Hypothalamus (tissue), 51 donors: ENCODE measurements at regions not wholly inside any gene's neighbourhood (a gene's known extent, or its start where the extent isn't known, plus 50 kb on each side); places are given as distances from the start of the nearest gene placed in this dataset.
"Not testable (repeated sequence)": the region's sequence is repeated elsewhere in the genome, so short reads cannot be mapped to it uniquely, and the experiment has no call there.

Experiments used
- DNase-seq, 51 donors: peaks; one replicate each; lab custom pipeline; 2025; lab: John Stamatoyannopoulos, UW

DNA sequence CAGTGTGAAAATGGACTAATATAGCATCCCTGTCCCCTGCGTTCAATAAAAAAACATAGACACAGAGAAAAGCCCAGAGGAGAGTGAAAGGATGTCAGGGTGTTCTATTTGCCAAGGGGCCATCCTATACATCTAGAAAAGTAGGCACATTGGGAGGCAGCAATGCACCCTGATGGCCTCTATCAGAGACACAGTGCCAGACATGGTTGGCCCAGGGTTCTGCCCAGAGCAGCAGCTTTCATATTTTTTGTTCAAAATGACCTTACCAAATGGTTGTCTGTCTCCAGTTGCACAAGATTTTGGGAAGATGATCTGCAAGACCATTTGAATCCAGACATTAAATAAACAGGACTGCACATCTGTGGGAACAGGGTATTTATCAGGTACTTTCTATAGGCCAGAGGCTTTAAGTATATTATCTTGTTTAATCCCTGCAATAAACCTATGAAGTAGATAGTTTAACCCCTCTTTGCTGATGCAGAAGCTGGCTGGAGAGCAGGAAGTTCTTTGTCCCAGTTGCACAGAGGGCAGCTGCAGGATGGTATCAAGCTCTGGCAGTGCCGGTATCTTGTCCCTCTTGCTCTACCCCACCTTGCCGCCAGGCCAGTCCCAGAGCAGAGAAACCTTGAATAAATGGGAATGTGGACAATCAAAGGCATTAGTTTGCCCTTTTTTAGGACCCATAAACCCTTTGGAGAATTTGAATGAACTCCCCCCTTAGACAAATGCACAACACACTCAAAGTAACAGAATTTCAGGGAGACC, 171.8 kb upstream of the PWP1 start:
- DNase-seq, result no peak

DNA sequence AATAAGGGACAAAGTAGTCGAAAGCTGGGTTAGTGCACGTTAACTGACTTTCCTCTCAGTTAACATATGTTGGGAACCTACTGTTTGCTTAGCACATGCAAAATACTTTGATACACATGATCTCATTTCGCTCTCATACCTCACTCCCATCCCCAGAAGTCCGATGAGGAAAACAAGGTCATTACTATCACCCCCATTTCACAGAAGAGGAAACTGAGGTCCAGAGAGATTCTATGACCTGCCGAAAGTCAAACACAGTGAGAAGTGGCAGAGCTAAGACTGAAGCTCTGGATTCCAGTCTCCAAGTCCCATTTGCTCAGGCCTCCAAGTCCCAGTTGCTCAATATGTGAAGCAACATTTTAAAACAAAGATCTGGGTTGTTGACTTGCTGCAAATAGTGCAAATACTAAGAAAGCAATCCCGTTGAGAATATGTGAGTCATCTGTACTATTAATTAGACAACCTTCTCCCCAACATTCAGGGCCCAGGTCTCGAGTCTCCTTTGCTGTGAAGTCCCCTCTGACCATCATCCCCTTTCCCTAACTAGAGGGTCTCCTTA, 170.6 kb upstream of the PWP1 start:
- DNase-seq, result no peak

DNA sequence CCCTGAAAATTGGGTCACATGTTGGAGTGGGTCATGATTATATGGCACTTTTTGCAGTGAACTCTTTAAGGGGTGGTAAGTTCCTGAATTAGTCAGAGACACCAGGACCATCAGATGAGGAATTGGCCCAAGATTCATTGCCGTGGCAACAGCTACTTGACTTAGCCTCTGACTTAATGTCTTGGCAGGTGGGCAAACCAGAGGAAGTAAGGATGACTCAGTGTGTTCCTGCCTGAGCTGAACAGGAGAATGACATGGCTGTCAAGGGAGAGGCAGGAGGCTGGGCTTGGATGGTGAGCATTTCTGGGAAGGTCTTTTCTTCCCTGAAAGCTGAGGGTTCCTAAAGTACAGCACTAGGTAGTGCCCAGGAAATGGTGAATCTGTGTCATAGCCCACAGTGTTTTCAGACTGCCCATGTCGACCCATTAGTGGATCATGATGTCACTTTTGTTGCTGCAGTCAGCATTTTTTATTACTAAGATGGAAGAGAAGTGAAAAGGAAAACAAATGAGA, 170.1 kb upstream of the PWP1 start:
- peak in 12 of 51 donors; percentile 2 to 76 (median 14) for DNase-seq

DNA sequence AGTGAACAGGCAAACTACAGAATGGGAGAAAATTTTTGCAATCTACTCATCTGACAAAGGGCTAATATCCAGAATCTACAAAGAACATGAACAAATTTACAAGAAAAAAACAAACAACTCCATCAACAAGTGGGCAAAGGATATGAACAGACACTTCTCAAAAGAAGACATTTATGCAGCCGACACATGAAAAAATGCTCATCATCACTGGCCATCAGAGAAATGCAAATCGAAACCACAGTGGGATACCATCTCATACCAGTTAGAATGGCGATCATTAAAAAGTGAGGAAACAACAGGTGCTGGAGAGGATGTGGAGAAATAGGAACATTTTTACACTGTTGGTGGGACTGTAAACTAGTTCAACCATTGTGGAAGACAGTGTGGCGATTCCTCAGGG, 167.8 kb upstream of the PWP1 start:
- DNase-seq, result not testable (repeated sequence)

DNA sequence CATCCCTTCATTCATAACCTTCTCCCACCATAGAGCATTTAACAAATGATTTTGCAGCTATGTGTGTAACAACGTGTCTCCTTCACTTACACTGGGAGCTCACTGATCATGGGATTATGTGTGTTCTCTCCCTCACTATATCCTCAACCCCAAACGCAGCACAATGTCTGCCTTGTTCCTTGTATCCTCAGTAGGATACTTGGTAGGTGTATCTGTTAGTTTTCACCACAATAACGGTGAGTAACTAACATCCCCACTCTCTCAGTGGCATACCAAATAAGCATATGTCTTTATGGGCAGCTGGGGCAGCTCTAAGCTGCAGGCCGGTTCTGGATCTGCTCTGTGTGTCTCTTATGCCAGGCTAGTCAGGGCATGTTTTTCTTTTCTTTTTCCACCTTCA, 166.7 kb upstream of the PWP1 start:
- DNase-seq, result no peak

DNA sequence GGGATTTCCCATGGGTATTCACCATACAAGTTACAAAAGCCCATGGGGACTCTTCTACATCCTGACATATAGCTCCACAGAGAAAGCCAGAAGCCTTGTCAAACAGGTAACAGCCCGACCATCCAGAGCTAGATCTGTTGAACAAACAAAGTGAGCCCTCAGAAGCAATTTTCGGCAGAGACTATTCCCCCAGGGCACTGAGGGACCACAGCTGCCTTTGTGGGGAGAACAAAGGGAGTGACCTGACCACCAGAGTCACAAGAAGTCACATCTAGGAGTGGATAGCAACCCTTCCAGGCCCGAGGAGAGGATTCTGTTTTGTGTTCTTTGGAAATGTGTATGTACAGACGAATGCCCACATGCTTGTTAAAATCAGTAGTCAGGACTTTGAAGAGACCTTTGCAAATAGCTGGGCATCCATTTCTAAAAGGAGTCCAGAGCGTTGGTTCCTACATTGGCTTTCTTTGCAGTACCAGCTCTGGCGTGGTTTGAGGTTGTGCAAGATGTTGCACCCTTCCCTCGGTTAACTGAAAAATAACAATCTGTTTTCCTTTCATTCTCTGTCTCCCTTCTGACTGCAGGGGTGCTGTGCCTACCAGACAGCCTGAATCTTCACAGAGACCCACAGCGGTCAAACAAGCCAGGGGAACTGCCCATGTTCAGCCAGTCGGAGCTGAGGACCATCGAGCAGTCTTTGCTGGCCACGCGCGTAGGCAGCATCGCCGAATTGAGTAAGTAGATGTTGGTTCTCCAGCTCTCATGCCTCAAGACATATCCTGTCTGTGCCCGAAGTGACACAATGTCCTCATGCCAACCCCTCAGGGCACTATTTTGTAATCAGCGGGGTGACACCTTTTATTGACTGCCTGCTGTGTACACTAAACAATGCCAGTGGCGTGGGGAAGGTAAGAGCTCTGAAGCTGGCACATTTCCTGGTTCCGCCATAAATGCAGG, 165.4 kb upstream of the PWP1 start:
- DNase-seq, result no peak

DNA sequence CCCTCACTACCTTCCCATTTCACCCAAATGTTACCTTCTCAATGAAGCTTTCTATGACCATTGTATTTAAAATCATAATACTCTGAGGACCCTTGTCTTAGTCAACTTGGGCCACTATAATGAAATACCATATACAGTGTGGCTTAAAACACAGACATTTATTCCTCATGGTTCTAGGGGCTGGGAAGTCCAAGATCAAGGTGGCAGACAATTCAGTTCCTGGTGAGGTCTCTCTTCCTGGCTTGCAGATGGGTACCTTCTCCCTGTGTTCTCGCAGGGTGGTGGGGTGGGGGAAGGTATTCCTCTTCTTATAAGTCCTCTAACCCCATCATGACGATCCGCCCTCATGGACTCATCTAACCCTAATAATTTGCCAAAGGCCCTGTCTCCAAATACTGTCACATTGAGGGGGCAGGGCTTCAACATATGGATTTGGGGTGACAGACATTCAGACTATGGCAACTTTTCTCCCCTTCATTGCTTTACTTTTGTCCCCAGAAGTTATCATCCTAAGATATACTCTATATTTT, 163.7 kb upstream of the PWP1 start:
- DNase-seq, result no peak

DNA sequence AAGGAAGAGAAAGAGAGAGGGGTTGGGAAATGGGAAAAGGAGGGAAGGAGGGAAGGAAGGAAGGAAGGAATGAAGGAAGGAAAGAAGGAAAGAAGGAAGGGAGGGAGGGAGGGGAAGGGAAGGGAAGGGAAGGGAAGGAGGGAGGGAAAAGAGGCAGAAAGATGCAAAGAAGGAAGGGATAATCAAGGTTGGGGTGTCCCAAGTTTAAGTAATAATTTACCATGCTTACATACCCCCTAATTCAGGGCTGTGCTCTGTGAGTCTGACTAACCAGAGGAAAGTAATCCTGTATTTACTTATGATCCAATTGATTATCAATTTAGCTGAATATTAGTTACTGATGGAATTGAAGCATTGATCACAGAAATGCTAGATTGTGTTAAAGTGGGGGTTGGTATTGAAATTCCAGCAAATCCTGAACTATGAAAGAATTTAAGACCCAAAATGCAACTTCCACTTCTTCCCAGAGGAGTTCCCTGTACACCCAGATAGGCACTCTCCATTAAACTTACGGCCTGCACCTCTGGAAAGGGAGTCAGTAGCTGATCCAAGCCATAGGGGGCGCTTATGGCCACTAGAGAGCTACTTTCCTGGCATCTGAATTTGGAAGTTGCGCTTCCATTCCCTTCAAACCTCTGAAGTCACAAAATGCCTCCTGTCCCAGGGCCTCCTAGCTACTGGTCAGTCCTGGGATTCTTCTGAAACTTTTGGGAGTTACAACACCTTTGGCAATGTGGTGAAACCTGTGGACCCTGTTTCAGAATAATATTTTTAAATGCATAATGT, 162.7 kb upstream of the PWP1 start:
- DNase-seq, result no peak

DNA sequence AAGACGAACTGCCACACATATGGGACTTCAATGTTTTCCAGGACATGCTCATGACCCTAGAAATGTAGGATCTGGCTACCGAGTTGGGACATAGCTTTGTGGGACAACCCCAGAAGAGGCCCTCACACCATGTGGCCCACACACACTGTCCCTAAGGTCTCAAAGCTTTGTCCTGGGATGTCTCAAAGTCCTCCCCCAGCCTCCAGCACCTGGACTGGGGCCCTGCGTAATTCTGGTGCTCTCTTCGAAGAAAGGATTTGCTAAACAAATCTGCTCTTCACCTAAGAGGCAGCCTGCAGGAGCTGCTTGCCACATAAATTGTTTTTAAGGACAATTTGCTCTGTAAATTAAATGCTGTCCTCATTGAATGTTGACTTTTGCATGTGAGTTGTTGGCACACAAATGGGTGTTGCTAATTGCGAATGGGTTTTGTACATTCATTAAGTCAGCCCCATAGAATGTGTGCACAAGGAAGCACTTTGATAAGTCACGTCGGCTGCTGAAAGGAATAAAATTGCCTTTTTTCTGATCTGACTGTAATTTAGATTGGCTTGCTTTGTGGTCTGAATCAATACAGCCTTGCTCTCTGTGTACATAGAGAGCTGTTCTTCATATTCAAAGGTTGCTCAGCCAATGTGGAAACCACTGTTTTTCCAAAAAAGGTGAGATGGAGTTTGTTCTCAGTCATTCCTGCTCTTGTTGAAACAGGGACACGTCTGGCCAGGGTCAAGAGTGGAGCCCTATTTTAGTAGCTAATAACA, 161.6 kb upstream of the PWP1 start:
- no peak for DNase-seq

DNA sequence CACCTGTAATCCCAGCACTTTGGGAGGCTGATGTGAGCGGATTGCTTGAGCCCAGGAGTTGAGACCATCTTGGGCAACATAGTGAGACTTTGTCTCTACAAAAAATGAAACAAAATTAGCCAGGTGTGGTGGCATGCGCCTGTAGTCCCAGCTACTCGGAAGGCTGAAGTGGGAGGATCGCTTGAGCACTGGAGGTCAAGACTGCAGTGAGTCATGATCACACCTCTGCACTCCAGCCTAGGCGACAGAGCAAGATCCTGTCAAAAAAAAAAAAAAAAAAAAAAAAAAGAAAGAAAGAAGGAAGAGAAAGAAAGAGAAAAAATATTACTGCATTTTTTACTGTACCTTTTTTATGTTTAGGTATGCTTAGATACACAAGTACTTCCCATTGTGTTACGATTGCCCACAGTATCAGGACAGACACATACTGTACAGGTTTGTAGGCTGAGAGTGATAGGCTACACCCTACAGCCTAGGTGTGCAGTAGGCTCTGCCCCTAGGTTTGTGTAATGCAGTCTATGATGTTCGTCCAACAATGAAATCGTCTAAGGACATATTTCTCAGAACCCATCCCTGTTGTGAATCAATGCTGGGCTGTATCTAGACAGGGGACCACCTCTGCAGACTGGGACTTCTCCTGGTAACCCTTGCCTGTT, 160.4 kb upstream of the PWP1 start:
- no peak for DNase-seq

DNA sequence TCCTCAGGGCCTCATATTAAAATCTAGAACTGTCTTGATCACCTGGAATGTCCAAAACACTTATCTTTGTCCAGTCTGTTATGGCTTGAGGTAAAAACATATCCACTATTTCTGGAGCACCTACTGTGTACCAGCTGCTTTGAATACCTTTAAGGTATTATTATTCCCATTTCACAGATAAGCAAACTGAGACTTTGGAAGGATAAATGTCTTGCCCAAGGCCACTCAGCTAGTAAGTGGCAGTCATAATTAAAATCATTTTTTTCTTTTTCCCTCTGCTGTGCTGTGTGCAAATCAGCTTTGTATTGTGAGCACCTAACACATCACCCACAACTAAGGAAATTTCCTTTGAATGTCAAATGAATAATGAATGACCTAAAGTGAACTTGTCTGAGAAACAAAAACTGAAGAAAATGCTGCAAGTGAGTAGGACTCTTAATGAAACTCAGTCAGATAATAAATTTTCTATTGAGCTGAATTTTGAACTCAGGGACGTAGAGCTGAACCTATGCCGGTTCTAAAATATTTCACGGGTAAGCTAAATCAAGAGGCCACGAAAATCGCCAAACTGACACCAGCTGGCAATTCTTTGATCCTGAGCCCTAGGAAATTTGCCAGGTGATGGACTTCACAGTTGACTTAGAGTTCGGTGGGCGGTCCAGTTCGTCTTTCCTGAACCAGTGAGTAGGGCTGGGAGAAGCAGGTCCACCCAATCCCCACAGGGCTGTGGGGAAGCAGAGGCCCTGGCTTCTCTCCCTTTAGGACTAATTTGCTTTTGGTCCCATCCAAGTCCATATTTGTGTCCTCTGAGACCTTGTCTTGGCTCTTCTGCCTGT, 159.7 kb upstream of the PWP1 start:
- DNase-seq, result no peak

DNA sequence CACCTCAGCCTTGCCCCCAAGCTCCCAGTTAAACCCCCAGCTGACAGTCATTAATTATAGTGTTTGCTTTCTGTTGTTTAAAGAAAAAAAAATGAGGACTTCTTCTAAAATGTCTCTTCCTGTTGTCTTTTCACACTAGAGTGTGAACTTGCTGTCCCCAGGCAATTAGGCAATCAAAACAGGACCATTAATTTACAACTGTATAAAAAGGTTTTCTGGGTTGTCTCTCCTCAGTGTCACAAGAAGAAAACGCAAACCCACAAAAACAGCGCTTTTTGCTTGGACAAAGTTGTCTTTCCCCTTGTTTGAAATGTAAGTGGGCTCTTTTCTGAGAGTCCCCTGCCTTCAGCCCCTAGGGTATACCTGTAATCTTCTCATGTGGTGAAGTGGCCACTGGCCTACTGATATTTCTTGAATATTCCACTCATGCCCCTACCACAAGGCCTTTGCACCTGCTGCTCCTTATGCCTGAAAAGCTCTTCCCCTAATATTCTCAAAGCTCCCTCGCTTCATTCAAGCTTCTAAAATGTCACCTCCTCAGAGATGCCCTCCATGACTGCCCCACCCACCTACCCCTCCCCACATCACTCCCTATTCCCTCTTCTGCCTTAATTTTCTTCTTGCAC, 158.9 kb upstream of the PWP1 start:
- DNase-seq, result no peak

DNA sequence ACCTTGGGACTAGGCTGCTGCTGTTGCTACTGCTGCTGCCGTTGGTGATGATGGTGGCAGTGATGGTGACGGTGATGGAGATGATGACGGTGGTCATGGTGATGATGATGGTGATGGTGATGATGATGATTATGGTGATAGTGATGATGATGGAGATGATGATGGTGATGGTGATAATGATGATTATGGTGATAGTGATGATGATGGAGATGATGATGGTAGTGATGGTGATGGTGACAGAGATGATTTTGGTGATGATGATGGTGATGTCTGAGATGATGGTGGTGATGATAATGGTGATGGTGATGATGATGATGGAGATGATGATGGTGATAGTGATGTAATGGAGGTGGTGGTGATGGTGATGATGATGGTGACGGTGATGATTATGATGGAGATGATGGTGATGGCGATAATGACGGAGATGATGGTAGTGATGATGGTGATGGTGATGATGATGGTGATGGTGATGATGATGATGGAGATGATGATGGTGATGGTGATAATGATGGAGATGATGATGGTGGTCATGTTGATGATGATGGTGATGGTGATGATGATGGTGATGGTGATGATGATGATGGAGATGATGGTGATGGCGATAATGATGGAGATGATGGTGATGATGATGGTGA, 156.8 kb upstream of the PWP1 start:
- DNase-seq, result no peak

DNA sequence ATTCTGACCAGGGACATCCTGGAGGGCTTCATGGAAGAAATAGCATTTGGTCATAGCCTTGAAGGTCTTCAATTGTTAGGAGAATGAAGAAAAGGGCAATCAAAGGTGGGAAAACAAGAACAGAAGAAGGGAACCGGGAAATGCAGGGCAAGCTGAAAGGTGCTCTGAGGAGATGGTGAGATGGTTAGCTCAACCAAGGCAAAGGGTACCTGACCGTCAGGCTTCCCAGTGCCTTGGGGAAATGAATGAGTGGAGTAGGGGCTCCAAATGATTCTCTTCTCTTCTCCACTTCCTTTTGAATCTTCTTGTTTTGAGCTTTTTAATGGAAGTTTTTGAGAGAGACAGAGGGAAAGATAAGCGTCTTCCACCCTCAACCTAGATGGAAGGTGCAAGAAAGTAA, 155.6 kb upstream of the PWP1 start:
- DNase-seq, result no peak

DNA sequence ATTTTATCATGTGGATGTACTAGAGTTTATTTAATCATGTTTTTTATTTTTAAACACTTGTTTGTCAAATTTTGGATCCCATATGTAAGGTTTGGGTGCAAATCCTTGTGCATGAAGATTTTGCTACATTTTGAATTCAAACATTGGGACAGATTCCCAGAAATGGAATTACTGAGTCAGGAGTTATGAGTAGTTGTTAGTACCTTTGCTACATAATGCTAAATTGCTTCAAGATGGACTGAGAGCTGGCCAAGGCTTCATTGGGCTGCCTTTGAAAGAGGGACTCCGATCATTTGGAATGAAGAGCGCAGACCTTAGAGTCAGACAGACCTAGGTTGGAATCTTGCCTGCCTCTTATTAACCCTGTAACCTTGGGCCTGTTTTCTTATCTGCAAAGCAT, 154.9 kb upstream of the PWP1 start:
- DNase-seq, result no peak

DNA sequence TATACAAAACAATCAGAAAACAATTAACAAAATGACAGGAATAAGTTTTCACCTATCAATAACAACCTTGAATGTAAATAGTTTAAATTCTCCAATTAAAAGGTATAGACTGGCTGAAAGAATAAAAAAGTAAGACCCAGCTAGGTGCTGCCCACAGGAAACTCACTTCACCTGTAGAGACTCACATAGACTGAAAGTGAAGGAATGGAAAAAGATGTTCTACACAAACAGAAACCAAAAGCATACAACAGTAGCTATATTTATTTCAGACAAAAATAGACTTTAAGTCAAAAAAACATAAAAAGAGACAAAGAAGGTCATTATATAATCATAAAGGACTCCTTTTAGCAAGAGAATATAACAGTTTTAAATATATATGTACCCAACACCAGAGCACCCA, 152.4 kb upstream of the PWP1 start:
- no peak for DNase-seq

DNA sequence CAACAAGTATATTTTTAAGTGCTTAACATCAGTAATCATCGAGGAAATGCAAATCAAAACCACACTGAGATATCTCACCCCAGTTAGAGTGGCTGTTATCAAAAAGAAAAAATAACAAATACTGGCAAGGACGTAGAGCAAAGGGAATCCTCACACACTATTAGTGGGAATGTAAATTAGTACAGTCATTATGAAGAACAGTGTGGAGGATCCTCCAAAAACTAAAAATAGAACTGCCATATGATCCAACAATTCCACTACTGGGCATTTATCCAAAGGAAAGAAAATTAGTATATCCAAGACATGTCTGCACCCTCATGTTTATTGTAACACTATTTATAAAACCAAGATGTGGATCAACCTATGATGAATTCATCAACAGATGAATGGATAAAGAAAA, 149.0 kb upstream of the PWP1 start:
- no peak for DNase-seq
